BLaER1 (cell line): ENCODE measurements at regions not wholly inside any gene's neighbourhood (a gene's known extent, or its start where the extent isn't known, plus 50 kb on each side); places are given as distances from the start of the nearest gene placed in this dataset.

ENCODE experiments used
- H3K27ac ChIP-seq: shearing (Covaris generic); formaldehyde crosslinking; 2 replicates; pipeline ENCODE4 v1.8.1; 2022
- H3K27me3 ChIP-seq: shearing (Covaris generic); formaldehyde crosslinking; 2 replicates; pipeline ENCODE4 v1.8.1; 2022
- H3K36me3 ChIP-seq: shearing (Covaris generic); formaldehyde crosslinking; 2 replicates; pipeline ENCODE4 v1.8.1; 2022
- H3K4me1 ChIP-seq: shearing (Covaris generic); formaldehyde crosslinking; 2 replicates; pipeline ENCODE4 v1.8.1; 2022
- H3K4me2 ChIP-seq: shearing (Covaris generic); formaldehyde crosslinking; 2 replicates; pipeline ENCODE4 v1.8.1; 2022
- H3K4me3 ChIP-seq: shearing (Covaris generic); formaldehyde crosslinking; 2 replicates; pipeline ENCODE4 v1.8.1; 2022
- H3K9ac ChIP-seq: shearing (Covaris generic); formaldehyde crosslinking; 2 replicates; pipeline ENCODE4 v1.8.1; 2022
- H3K9me3 ChIP-seq: shearing (Covaris generic); formaldehyde crosslinking; 2 replicates; pipeline ENCODE4 v1.8.1; 2022
- H4K20me1 ChIP-seq: shearing (Covaris generic); formaldehyde crosslinking; 2 replicates; pipeline ENCODE4 v1.8.1; 2022
- Cebpa-rat ChIP-seq: shearing (Covaris generic); IDR thresholded peaks from 2 replicates; pipeline ENCODE4 v1.8.1; 2022

DNA sequence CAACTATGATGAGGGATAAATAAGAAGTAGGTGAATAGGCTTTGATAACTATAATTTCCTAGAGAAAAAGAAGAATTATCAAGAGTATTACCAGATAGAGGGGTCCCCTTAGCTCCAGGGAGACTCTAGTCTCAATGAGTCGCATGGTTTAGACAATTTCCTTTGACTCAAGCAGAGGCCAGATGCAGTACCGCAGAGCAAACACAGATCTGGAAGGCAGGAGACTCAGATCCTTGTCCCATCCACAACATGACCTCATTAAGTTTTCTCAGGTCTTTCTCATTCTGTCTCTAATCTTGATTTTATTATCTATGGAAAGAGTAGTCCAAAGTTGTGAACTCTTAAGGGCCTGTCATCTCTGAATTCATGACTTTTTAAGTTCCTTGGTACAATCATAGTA lies 987.9 kb downstream of the NTRK3 start:
- H3K4me3 ChIP-seq, result no peak overlapping the region
- H3K9ac ChIP-seq, result no peak overlapping the region
- no peaks in the 10 kb centered on the region for H3K9me3 ChIP-seq
- H3K27me3 ChIP-seq, result no peaks in the 10 kb centered on the region
- no peak overlapping the region for H3K27ac ChIP-seq
- no peak overlapping the region for H3K4me2 ChIP-seq
- no peak for TF ChIP-seq Cebpa-rat
- no peaks in the 10 kb centered on the region for H4K20me1 ChIP-seq
- H3K4me1 ChIP-seq, result no peaks in the 10 kb centered on the region
- no peaks in the 10 kb centered on the region for H3K36me3 ChIP-seq

DNA sequence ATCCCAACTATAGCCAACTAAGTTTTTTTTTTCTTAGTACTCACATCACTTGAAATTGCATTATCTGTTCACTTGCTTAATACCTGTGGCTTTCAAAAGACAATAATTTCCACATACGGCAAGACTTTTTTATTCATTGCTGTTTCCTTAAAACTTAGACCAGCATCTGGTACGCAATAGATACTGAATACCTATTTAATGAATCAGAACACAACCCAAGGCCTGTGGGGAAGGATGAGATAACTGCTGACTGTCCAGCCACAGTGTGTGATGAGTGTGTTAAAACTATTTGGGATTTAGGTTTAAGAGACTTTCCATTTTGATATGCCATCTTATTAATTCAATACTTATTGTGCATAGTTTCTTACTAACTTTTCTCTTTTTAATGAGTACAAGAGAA lies 988.7 kb downstream of the NTRK3 start:
- Histone ChIP-seq H3K36me3 (no peaks in the 10 kb centered on the region), H3K4me3 (no peak overlapping the region), H3K9me3 (no peaks in the 10 kb centered on the region), H3K4me1 (no peaks in the 10 kb centered on the region), H4K20me1 (no peaks in the 10 kb centered on the region), H3K27ac (no peak overlapping the region), H3K4me2 (no peak overlapping the region), H3K27me3 (no peaks in the 10 kb centered on the region), H3K9ac (no peak overlapping the region)
- no peak for TF ChIP-seq Cebpa-rat

DNA sequence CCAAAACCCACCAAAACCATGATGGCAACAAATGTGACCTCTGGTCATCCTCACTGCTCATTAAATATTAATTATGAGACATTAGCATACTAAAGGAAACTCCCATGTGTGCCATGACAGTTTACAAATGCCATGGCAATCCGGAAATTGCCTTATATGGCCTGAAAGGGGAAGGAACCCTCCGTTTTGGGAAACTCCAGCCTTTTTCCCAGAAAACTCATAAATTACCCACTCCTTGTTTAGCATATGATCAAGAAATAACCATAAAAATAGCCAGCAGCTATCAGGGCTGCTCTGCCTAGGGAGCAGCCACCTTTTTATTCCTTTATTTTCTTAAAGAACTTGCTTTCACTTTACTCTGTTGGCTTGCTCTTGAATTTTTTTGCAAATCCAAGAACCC lies 992.7 kb downstream of the NTRK3 start:
- no peak for TF ChIP-seq Cebpa-rat

DNA sequence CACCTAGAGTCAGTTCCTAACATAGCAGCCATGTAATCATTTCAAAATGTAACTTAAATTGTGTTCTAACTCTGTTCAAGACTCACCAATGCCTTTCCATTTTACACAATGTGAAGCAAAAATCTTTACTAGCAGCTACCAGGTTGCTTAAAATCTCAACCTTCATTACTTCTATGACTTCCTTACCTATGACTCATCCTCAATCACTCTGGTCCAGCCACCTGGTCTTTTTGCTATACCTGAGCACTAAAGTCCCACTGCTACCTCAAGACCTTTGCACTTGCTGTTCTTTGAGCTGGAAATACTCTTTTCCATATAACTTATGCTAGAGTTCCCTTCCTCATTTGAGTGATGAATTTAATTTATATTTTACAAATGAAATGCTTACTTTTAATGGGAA lies 993.2 kb downstream of the NTRK3 start:
- Histone ChIP-seq H3K9ac (no peak overlapping the region), H3K4me1 (no peaks in the 10 kb centered on the region), H3K9me3 (no peaks in the 10 kb centered on the region), H3K36me3 (no peaks in the 10 kb centered on the region), H3K27ac (no peak overlapping the region), H3K27me3 (no peaks in the 10 kb centered on the region), H3K4me2 (no peak overlapping the region), H4K20me1 (no peaks in the 10 kb centered on the region), H3K4me3 (no peak overlapping the region)
- no peak for TF ChIP-seq Cebpa-rat

More for the DNA sequence above, 992.7 kb downstream of the NTRK3 start:
- H3K4me2 ChIP-seq, result no peak overlapping the region
- no peak overlapping the region for H3K27ac ChIP-seq
- no peaks in the 10 kb centered on the region for H3K4me1 ChIP-seq
- no peak overlapping the region for H3K9ac ChIP-seq
- H3K4me3 ChIP-seq, result no peak overlapping the region
- H3K36me3 ChIP-seq, result no peaks in the 10 kb centered on the region
- no peaks in the 10 kb centered on the region for H3K27me3 ChIP-seq
- H4K20me1 ChIP-seq, result no peaks in the 10 kb centered on the region
- H3K9me3 ChIP-seq, result no peaks in the 10 kb centered on the region

DNA sequence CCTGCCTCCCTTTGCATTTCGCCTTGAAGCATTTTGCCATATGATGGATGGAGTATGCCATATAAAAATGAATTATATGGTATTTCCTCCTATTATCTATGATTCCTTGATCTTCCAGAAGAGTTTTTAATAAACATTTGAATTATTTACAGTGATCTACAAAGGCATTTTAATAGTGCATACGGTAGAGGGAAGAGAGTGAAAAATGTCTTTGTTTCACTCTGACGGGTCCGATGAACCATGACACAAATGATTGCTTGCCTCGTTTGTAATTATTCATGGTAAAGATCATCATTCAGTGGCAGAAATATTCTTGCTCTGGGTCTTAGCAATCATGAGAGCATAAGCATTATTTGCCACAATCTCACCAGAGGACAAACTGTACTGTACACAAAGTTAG lies 1010.9 kb downstream of the NTRK3 start:
- TF ChIP-seq Cebpa-rat, result no peak
- no peaks in the 10 kb centered on the region for H3K36me3 ChIP-seq
- no peaks in the 10 kb centered on the region for H3K27me3 ChIP-seq
- H3K9me3 ChIP-seq, result no peaks in the 10 kb centered on the region
- H4K20me1 ChIP-seq, result no peaks in the 10 kb centered on the region
- H3K4me3 ChIP-seq, result no peak overlapping the region
- no peaks in the 10 kb centered on the region for H3K4me1 ChIP-seq
- no peak overlapping the region for H3K27ac ChIP-seq
- no peak overlapping the region for H3K4me2 ChIP-seq
- no peak overlapping the region for H3K9ac ChIP-seq

DNA sequence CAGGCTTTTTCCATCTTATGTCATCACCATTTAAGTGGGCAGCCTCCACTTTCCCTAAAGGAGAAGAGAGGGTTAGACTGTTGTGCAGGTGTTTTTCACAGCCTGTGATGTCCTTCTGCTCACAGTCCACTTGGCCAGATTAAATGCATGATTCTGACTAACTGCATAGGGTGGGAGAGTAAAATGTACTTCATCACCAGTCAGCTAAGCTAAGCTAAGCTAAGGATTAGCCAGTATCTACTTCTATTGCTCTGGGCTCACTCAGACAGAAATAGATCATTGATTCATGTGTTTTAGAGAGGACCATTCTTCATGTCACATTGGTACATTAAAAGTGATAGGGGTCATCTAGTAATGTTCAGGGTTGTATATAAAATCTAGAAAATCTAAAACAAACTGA lies 1013.1 kb downstream of the NTRK3 start:
- Histone ChIP-seq H3K4me3 (no peak overlapping the region), H3K27ac (no peak overlapping the region), H3K4me1 (no peaks in the 10 kb centered on the region), H3K9me3 (no peaks in the 10 kb centered on the region), H3K27me3 (no peaks in the 10 kb centered on the region), H3K36me3 (no peaks in the 10 kb centered on the region), H3K9ac (no peak overlapping the region), H4K20me1 (no peaks in the 10 kb centered on the region), H3K4me2 (no peak overlapping the region)
- no peak for TF ChIP-seq Cebpa-rat

DNA sequence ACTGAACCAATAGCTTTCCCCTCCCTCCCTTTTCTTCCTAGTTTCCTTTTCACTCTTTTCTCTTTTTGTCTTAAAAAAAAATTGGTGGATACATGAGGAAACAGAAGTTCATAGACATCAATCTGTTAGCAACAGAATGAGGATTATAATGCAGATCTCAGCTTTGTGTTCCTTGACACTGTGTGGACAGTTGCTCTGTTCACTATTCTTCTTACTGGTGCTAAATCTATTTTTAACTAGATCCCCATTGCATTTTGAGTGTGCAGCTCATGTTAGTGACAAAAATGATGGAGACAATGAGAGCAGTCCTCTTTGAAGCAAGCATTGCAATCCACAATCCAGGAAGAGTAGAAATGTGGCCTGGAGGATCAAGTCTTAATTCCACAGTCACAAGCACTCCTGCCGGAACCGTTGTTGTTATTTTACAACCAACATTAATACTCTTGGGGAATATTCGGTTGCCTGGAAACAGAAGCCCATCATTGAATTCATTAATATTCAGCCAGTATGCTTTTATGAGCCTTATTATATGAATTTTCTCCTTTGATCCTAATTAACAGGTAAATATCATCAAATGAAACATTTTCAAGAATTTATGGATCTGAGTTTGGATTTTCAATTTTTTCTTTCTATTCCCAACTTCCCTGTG lies 1016.8 kb downstream of the NTRK3 start:
- Histone ChIP-seq H3K27me3 (no peaks in the 10 kb centered on the region), H3K4me2 (no peak overlapping the region), H3K36me3 (no peaks in the 10 kb centered on the region), H4K20me1 (no peaks in the 10 kb centered on the region), H3K4me3 (no peak overlapping the region), H3K27ac (no peak overlapping the region), H3K4me1 (no peaks in the 10 kb centered on the region), H3K9ac (no peak overlapping the region), H3K9me3 (no peaks in the 10 kb centered on the region)
- no peak for TF ChIP-seq Cebpa-rat

DNA sequence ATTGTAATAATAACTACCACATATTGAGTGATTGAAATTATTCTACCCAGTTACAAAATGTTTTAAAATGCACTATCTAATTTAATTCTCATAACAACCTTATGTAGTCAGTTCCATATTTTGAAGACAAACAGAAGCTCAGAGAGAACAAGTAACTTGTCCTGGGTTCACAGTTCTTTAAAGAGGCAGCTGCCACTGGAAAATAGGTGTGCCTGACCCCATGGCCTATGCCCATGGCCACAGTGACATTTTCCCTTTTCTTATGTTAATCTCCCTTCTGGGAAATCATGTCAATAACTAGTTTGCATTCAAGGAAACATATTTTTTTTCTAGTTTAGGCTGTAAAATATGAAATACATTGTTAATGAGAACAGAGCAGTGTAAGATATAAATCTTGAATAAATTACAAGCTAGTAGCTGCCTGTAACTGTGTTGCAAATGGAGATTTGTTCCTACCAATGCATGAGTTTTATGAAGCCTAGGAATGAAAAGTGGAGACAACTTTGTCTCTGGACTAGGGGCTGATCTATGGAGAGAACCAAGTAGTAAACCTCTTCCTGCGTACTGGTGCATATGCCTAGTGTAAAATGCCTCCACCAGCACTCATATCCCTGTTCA lies 1018.0 kb downstream of the NTRK3 start:
- Histone ChIP-seq H3K36me3 (no peaks in the 10 kb centered on the region), H3K4me3 (no peak overlapping the region), H3K4me1 (no peaks in the 10 kb centered on the region), H3K27ac (no peak overlapping the region), H3K4me2 (no peak overlapping the region), H3K9ac (no peak overlapping the region), H3K27me3 (no peaks in the 10 kb centered on the region), H4K20me1 (no peaks in the 10 kb centered on the region), H3K9me3 (no peaks in the 10 kb centered on the region)
- TF ChIP-seq Cebpa-rat, result no peak

DNA sequence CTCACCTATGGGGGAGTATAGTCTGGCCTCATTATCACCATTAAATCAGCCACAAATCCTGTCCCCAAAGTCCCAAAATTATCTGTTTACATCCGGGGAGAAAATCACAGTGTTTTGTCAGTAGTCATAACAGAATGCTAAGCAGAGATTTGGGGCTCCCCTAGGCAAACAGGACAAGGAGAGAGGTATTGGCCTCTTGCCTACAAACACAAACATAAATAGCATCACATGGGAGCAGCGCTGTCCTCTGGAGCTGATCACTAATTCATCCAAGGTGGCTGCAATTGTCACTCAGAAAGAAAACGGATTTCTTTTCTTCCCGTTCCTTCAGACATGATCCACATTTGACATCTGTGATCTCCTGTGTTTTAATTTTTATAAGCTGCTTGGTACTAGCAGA lies 1028.1 kb downstream of the NTRK3 start:
- H3K9ac ChIP-seq, result no peak overlapping the region
- H3K9me3 ChIP-seq, result no peaks in the 10 kb centered on the region
- H4K20me1 ChIP-seq, result no peaks in the 10 kb centered on the region
- H3K27ac ChIP-seq, result no peak overlapping the region
- no peak overlapping the region for H3K4me2 ChIP-seq
- no peak overlapping the region for H3K4me3 ChIP-seq
- H3K4me1 ChIP-seq, result no peaks in the 10 kb centered on the region
- H3K27me3 ChIP-seq, result no peaks in the 10 kb centered on the region
- no peaks in the 10 kb centered on the region for H3K36me3 ChIP-seq
- TF ChIP-seq Cebpa-rat, result no peak

DNA sequence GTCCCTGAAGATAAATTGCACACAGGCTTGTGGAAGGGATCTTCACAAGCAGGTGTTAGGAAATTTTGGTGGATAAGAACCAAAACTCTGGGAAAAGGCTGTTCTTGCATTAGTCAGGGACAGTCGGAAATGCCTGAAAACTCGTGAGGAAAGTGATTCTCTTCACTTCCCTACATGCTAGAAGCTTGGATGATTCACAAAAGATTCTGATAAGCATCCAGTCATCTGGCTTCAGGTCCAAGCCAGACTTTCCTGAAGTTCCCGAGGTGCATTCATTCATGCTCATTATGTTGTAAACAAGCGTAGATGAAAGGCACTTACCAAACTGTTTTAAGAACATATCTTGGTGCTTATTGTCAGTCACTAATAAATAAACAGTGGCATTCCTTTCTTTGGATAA lies 1028.7 kb downstream of the NTRK3 start:
- no peaks in the 10 kb centered on the region for H3K36me3 ChIP-seq
- no peak overlapping the region for H3K27ac ChIP-seq
- no peak overlapping the region for H3K4me2 ChIP-seq
- TF ChIP-seq Cebpa-rat, result no peak
- H3K27me3 ChIP-seq, result no peaks in the 10 kb centered on the region
- H3K4me1 ChIP-seq, result no peaks in the 10 kb centered on the region
- H3K9ac ChIP-seq, result no peak overlapping the region
- no peaks in the 10 kb centered on the region for H3K9me3 ChIP-seq
- no peak overlapping the region for H3K4me3 ChIP-seq
- H4K20me1 ChIP-seq, result no peaks in the 10 kb centered on the region

DNA sequence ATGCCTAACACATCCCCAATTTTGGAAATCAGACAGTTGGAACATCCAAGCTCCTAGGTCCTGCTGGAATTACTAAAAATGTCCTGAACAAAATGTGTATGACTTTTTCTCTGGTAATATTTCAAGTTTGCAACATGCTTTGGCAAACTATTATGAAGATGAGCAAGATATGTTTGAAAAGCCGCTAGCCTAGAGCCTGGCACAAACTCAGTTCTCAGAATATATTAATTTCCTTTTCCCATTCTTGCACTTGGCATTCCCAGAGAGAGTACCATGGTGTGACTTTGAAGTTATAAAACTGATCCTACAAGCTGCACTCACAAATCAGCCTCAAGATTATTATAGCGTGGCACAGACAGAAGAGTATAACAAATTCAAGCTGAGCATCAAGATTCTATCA lies 1031.1 kb downstream of the NTRK3 start:
- no peak for TF ChIP-seq Cebpa-rat
- Histone ChIP-seq H3K27me3 (no peaks in the 10 kb centered on the region), H3K4me3 (no peak overlapping the region), H3K27ac (no peak overlapping the region), H3K9me3 (no peaks in the 10 kb centered on the region), H3K4me1 (no peaks in the 10 kb centered on the region), H3K4me2 (no peak overlapping the region), H4K20me1 (no peaks in the 10 kb centered on the region), H3K9ac (no peak overlapping the region), H3K36me3 (no peaks in the 10 kb centered on the region)
